H1 (cell line): ENCODE measurements at regions not wholly inside any gene's neighbourhood (a gene's known extent, or its start where the extent isn't known, plus 50 kb on each side); places are given as distances from the start of the nearest gene placed in this dataset.

Experiments used
- CTCF ChIA-PET: fragments of 300-600 bp; sonication (Branson Sonifier 250); formaldehyde crosslinking; loops from one replicate; lab custom pipeline; 2021; ENCODE audit not compliant: partially characterized antibody; lab: Charles Lee
- POLR2A ChIA-PET: fragments of 300-600 bp; sonication (Branson Sonifier 250); formaldehyde crosslinking; loops from one replicate; lab custom pipeline; 2021; ENCODE audit warnings: inconsistent platforms; ENCODE audit not compliant: partially characterized antibody; lab: Charles Lee
- DNase-seq, 2 experiments: peaks; one replicate each; pipeline versions ENCODE4 v3.0.0 to v3.0.0-alpha.2; 2010 to 2022; ENCODE audit warnings: low spot score in 2 of 2, low read depth in 1 of 2, mixed read lengths in 1 of 2
- FAIRE-seq: peaks from 2 replicates; lab custom pipeline; 2011; peaks lifted over from hg19 to GRCh38; lab: Jason Lieb, UNC
- H2AFZ ChIP-seq: 2 replicates; pipeline ENCODE4 v1.8.1; 2012; ENCODE audit warnings: low read length, inconsistent platforms
- H2AK5ac ChIP-seq: 2 replicates; pipeline ENCODE4 v1.6.1; 2013; ENCODE audit warnings: low read depth, low read length
- H2BK120ac ChIP-seq: replicated peaks from 2 replicates; pipeline ENCODE3; 2013; ENCODE audit warnings: low read depth, low read length, inconsistent platforms
- H2BK12ac ChIP-seq: 2 replicates; pipeline ENCODE4 v1.6.1; 2013; ENCODE audit warnings: low read depth, low read length
- H2BK15ac ChIP-seq: 2 replicates; pipeline ENCODE4 v1.6.1; 2013; ENCODE audit warnings: low read length
- H2BK20ac ChIP-seq: 2 replicates; pipeline ENCODE4 v1.6.1; 2013; ENCODE audit warnings: low read length
- H2BK5ac ChIP-seq: 2 replicates; pipeline ENCODE4 v1.6.1; 2013; ENCODE audit warnings: low read depth, low read length
- H3K14ac ChIP-seq: 2 replicates; pipeline ENCODE4 v1.6.1; 2013; ENCODE audit warnings: inconsistent platforms; ENCODE audit not compliant: insufficient read length
- H3K18ac ChIP-seq: 2 replicates; pipeline ENCODE4 v1.6.1; 2013; ENCODE audit warnings: low read length; ENCODE audit errors: extremely low read depth
- H3K23ac ChIP-seq: 2 replicates; pipeline ENCODE4 v1.6.1; 2013; ENCODE audit warnings: inconsistent platforms; ENCODE audit not compliant: insufficient read length
- H3K23me2 ChIP-seq: 2 replicates; pipeline ENCODE4 v1.6.1; 2013; ENCODE audit warnings: low read depth, low read length
- H3K27ac ChIP-seq: 2 replicates; pipeline ENCODE4 v1.6.1; 2011; ENCODE audit warnings: low read depth, low read length, inconsistent platforms
- H3K27me3 ChIP-seq, 4 experiments: replicated peaks in 1 of 4; 1 replicate in 1 of 4; 2 replicates in 3 of 4; pipeline versions ENCODE4 v1.6.1 to v1.8.1; 2011 to 2013; ENCODE audit warnings: low read length in 3 of 4, mild to moderate bottlenecking in 3 of 4, inconsistent platforms in 2 of 4, mixed read lengths in 2 of 4, moderate library complexity in 1 of 4; ENCODE audit not compliant: control insufficient read depth in 3 of 4, insufficient read depth in 3 of 4; ENCODE audit errors: extremely low read depth in 1 of 4
- H3K36me3 ChIP-seq, 4 experiments: 2 replicates each; pipeline versions ENCODE4 v1.6.1 to v1.8.1; 2011 to 2013; ENCODE audit warnings: mild to moderate bottlenecking in 4 of 4, low read length in 3 of 4, moderate library complexity in 2 of 4, control low read depth in 1 of 4, inconsistent platforms in 1 of 4; ENCODE audit not compliant: insufficient read depth in 4 of 4, control insufficient read depth in 2 of 4
- H3K4ac ChIP-seq: replicated peaks from 2 replicates; pipeline ENCODE3; 2013; ENCODE audit warnings: low read length, low read depth, mixed read lengths, inconsistent platforms; ENCODE audit not compliant: insufficient read length
- H3K4me1 ChIP-seq, 4 experiments: replicated peaks in 1 of 4; 1 replicate in 1 of 4; 2 replicates in 3 of 4; pipeline versions ENCODE4 v1.6.1 to v1.8.1; 2011 to 2013; ENCODE audit warnings: low read length in 3 of 4, inconsistent platforms in 2 of 4, mixed read lengths in 1 of 4; ENCODE audit not compliant: insufficient read depth in 4 of 4, control insufficient read depth in 3 of 4
- H3K4me2 ChIP-seq, 2 experiments: 2 replicates each; pipeline versions ENCODE4 v1.6.1 to v1.8.1; 2011 to 2013; ENCODE audit warnings: low read depth in 2 of 2, low read length in 2 of 2, control low read depth in 1 of 2, inconsistent platforms in 1 of 2, mild to moderate bottlenecking in 1 of 2; ENCODE audit not compliant: insufficient read depth in 1 of 2
- H3K4me3 ChIP-seq, 4 experiments: fragments of 200-600, 300-600 bp in 1 of 4; sonication (generic), shearing (Covaris generic), sonication (Bioruptor Twin) in 1 of 4; 2 replicates each; pipeline versions ENCODE4 v1.5.1 to v1.8.1; 2011 to 2016; ENCODE audit warnings: low read length in 4 of 4, low read depth in 3 of 4, control low read depth in 2 of 4, inconsistent platforms in 2 of 4, mild to moderate bottlenecking in 2 of 4, mixed read lengths in 1 of 4, moderate library complexity in 1 of 4; ENCODE audit not compliant: insufficient read depth in 2 of 4; ENCODE audit errors: extremely low read depth in 1 of 4
- H3K56ac ChIP-seq: replicated peaks from 2 replicates; pipeline ENCODE3; 2013; ENCODE audit warnings: low read depth, mild to moderate bottlenecking, mixed read lengths, low read length, inconsistent platforms; ENCODE audit not compliant: insufficient read length
- H3K79me1 ChIP-seq: 2 replicates; pipeline ENCODE4 v1.6.1; 2013; ENCODE audit warnings: low read depth, low read length, control low read depth
- H3K79me2 ChIP-seq, 2 experiments: 2 replicates each; pipeline versions ENCODE4 v1.6.1 to v1.8.1; 2012 to 2013; ENCODE audit warnings: low read length in 2 of 2, mild to moderate bottlenecking in 2 of 2, inconsistent platforms in 1 of 2; ENCODE audit not compliant: insufficient read depth in 2 of 2, control insufficient read depth in 1 of 2
- H3K9ac ChIP-seq, 4 experiments: replicated peaks in 1 of 4; 1 replicate in 1 of 4; 2 replicates in 3 of 4; pipeline versions ENCODE4 v1.6.1 to v1.8.1; 2011 to 2013; ENCODE audit warnings: low read depth in 3 of 4, low read length in 3 of 4, control low read depth in 2 of 4, mild to moderate bottlenecking in 2 of 4, moderate library complexity in 2 of 4, inconsistent platforms in 1 of 4; ENCODE audit errors: extremely low read depth in 1 of 4
- H3K9me3 ChIP-seq, 2 experiments: 2 replicates each; pipeline versions ENCODE4 v1.6.1 to v1.8.1; 2012 to 2013; ENCODE audit warnings: mild to moderate bottlenecking in 2 of 2, moderate library complexity in 2 of 2, control low read depth in 1 of 2, inconsistent platforms in 1 of 2, low read depth in 1 of 2, low read length in 1 of 2, mixed read lengths in 1 of 2; ENCODE audit not compliant: insufficient read depth in 2 of 2
- H4K20me1 ChIP-seq, 2 experiments: replicated peaks in 1 of 2; 2 replicates each; pipeline versions ENCODE3 to v1.8.1; 2011 to 2013; ENCODE audit warnings: inconsistent platforms in 2 of 2, low read length in 2 of 2, mild to moderate bottlenecking in 1 of 2; ENCODE audit not compliant: insufficient read depth in 2 of 2, control insufficient read depth in 1 of 2
- H4K5ac ChIP-seq: 2 replicates; pipeline ENCODE4 v1.6.1; 2013; ENCODE audit warnings: low read length, low read depth, mixed read lengths, inconsistent platforms; ENCODE audit not compliant: insufficient read length
- H4K8ac ChIP-seq: 2 replicates; pipeline ENCODE4 v1.8.0; 2013; ENCODE audit warnings: mild to moderate bottlenecking, moderate library complexity, low read length, inconsistent platforms; ENCODE audit not compliant: insufficient read depth; ENCODE audit errors: extremely low read depth
- H4K91ac ChIP-seq: replicated peaks from 2 replicates; pipeline ENCODE3; 2013; ENCODE audit warnings: low read length, mixed read lengths, inconsistent platforms; ENCODE audit not compliant: insufficient read length
- CEBPB ChIP-seq: IDR thresholded peaks from 2 replicates; pipeline ENCODE4 v1.6.1; 2012; ENCODE audit warnings: low read depth, low read length
- CREB1 ChIP-seq: IDR thresholded peaks from 2 replicates; pipeline ENCODE4 v1.6.1; 2012; ENCODE audit warnings: inconsistent platforms
- EZH2 ChIP-seq: fragments of 200-600 bp; sonication (generic); IDR thresholded peaks from 2 replicates; pipeline ENCODE4 v1.7.1; 2012; ENCODE audit warnings: low read depth, mild to moderate bottlenecking, moderate library complexity, low read length, inconsistent platforms; ENCODE audit not compliant: severe bottlenecking
- GTF2F1 ChIP-seq: IDR thresholded peaks from 2 replicates; pipeline ENCODE4 v1.6.1; 2012; ENCODE audit warnings: low read depth, low read length, improper control_type of control experiment, borderline replicate concordance
- KDM4A ChIP-seq: IDR thresholded peaks from one replicate; pipeline ENCODE4 v1.7.1; 2012; ENCODE audit warnings: low read depth, mild to moderate bottlenecking, moderate library complexity, low read length, inconsistent platforms; ENCODE audit not compliant: severe bottlenecking
- RBBP5 ChIP-seq: IDR thresholded peaks from 2 replicates; pipeline ENCODE4 v1.7.1; 2012; ENCODE audit warnings: low read depth, mild to moderate bottlenecking, inconsistent platforms, low read length, moderate library complexity, borderline replicate concordance
- SIN3A ChIP-seq, 2 experiments: IDR thresholded peaks in 1 of 2; conservative IDR thresholded peaks in 1 of 2; 2 replicates each; pipeline ENCODE4 v1.6.1; 2011 to 2012; ENCODE audit warnings: low read length in 2 of 2, improper control_type of control experiment in 1 of 2, low read depth in 1 of 2, mild to moderate bottlenecking in 1 of 2
- SIRT6 ChIP-seq: IDR thresholded peaks from one replicate; pipeline ENCODE4 v1.7.1; 2012; ENCODE audit warnings: low read length, inconsistent platforms
- SP2 ChIP-seq: IDR thresholded peaks from 2 replicates; pipeline ENCODE4 v1.6.1; 2012; ENCODE audit warnings: mild to moderate bottlenecking, low read length, inconsistent platforms
- TAF1 ChIP-seq: IDR thresholded peaks from 2 replicates; pipeline ENCODE4 v1.6.1; 2011; ENCODE audit warnings: mild to moderate bottlenecking, low read depth, low read length
- TCF12 ChIP-seq: IDR thresholded peaks from 2 replicates; pipeline ENCODE4 v1.6.1; 2011; ENCODE audit warnings: low read depth, mild to moderate bottlenecking, low read length
- ZNF274 ChIP-seq: IDR thresholded peaks from 2 replicates; pipeline ENCODE4 v1.7.0; 2012; ENCODE audit warnings: low read length, borderline replicate concordance; ENCODE audit errors: extremely low read depth
- WGBS, 2 experiments: shearing (Covaris generic) in 1 of 2; methylation state at CpG; one replicate each; pipeline versions ENCODE4 v1.1.6 to v1.1.7; 2013 to 2015; ENCODE audit warnings: low lambda C conversion rate in 2 of 2, mixed read lengths in 2 of 2, inconsistent platforms in 1 of 2, low coverage in 1 of 2, missing lambda C conversion rate in 1 of 2; ENCODE audit not compliant: insufficient replicate concordance in 2 of 2, insufficient coverage in 1 of 2, insufficient read length in 1 of 2; ENCODE audit errors: extremely low coverage in 1 of 2, missing lambda C conversion rate in 1 of 2; 5-methylcytosine and 5-hydroxymethylcytosine counted together

GRCh38 chr12:88805286-88805685, 225.0 kb upstream of the KITLG start:
- Histone ChIP-seq H4K91ac (no peak overlapping the region), H3K18ac (no peak overlapping the region), H2BK20ac (no peak overlapping the region), H3K56ac (no peak overlapping the region), H3K9ac (no peak overlapping the region), H3K27ac (no peak overlapping the region), H4K5ac (no peak overlapping the region), H3K14ac (no peak overlapping the region), H3K4me1 (no peaks in the 10 kb centered on the region), H3K4ac (no peak overlapping the region), H2AK5ac (no peak overlapping the region), H3K23me2 (no peaks in the 10 kb centered on the region), H3K27me3 (no peaks in the 10 kb centered on the region), H3K23ac (no peak overlapping the region), H3K4me2 (no peak overlapping the region), H3K4me3 (no peak overlapping the region), H2BK12ac (no peak overlapping the region), H3K36me3 (no peaks in the 10 kb centered on the region), H3K79me2 (no peaks in the 10 kb centered on the region), H3K9me3 (0 out of 4 replicates have a peak, but pooled peaks cover 0 to under 1% of the 10 kb centered on the region in 2 experiments), H3K79me1 (no peaks in the 10 kb centered on the region), H2BK120ac (no peak overlapping the region), H2AFZ (no peak overlapping the region; the same call in 1 of the 2 replicates), H4K8ac (no peak overlapping the region), H2BK15ac (no peak overlapping the region), H4K20me1 (no peaks in the 10 kb centered on the region), H2BK5ac (no peak overlapping the region)
- CTCF ChIA-PET, result no interaction called here
- FAIRE-seq (no peak), DNase-seq (no peak)
- 93% methylated on average over 2 of the region's 2 CpGs; no CpG with 5 or more reads in 1 of the 2 experiments for WGBS, 2 experiments
- POLR2A ChIA-PET, result no interaction called here
- no peak for TF ChIP-seq EZH2
- TF ChIP-seq TAF1, result no peak
- TF ChIP-seq RBBP5, result no peak
- TF ChIP-seq KDM4A, result no peak
- no peak for TF ChIP-seq CEBPB
- TF ChIP-seq TCF12, result no peak
- no peak for TF ChIP-seq ZNF274
- no peak for TF ChIP-seq SIRT6
- no peak for TF ChIP-seq CREB1
- TF ChIP-seq SP2, result no peak
- TF ChIP-seq GTF2F1, result no peak
- TF ChIP-seq SIN3A (conservative IDR thresholded peaks at IDR 0.05 in 1 of 2, IDR thresholded peaks at IDR 0.05 in 1 of 2; ENCODE audit: low read depth in 1 of 2, low read length in 2 of 2), result no peak
